Neural crest cell (in vitro differentiated cells): ENCODE measurements at regions not wholly inside any gene's neighbourhood (a gene's known extent, or its start where the extent isn't known, plus 50 kb on each side); places are given as distances from the start of the nearest gene placed in this dataset.

Experiments used
- DNase-seq: peaks from one replicate; pipeline ENCODE4 v3.0.0; 2021; ENCODE audit warnings: low read depth, mixed read lengths, low spot score
- H3K27ac Mint-ChIP-seq: one replicate; pipeline ENCODE4 v1.8.0; 2021; ENCODE audit warnings: mild to moderate bottlenecking, mixed read lengths; ENCODE audit not compliant: unreplicated experiment
- H3K27me3 Mint-ChIP-seq: 2 replicates; pipeline ENCODE4 v1.8.0; 2021; ENCODE audit warnings: low read depth, mild to moderate bottlenecking, mixed read lengths
- H3K36me3 Mint-ChIP-seq: 2 replicates; pipeline ENCODE4 v1.8.0; 2021; ENCODE audit warnings: low read depth, mild to moderate bottlenecking, mixed read lengths
- H3K4me1 Mint-ChIP-seq: 2 replicates; pipeline ENCODE4 v1.8.0; 2021; ENCODE audit warnings: mixed read lengths
- H3K4me3 Mint-ChIP-seq: one replicate; pipeline ENCODE4 v1.8.0; 2021; ENCODE audit warnings: mild to moderate bottlenecking, mixed read lengths
- H3K9me3 Mint-ChIP-seq: 2 replicates; pipeline ENCODE4 v1.8.0; 2021; ENCODE audit warnings: mixed read lengths
- CTCF ChIP-seq: fragments of 200-600 bp; sonication (generic); conservative IDR thresholded peaks from 2 replicates; pipeline ENCODE4 v1.5.0; 2021; ENCODE audit warnings: antibody characterized with exemption, mild to moderate bottlenecking

GRCh38 chr11:23851216-23851615 lies 645.6 kb upstream of the LUZP2 start:
- Mint-ChIP-seq H3K27me3 (no peaks in the 10 kb centered on the region), H3K4me1 (peaks cover 6% of the 10 kb centered on the region), H3K36me3 (peaks cover 3% of the 10 kb centered on the region), H3K9me3 (peaks cover 4% of the 10 kb centered on the region), H3K4me3 (no peak overlapping the region), H3K27ac (no peak overlapping the region)
- DNase-seq, result no peak
- no peak for TF ChIP-seq CTCF

GRCh38 chr11:23856654-23857053 lies 640.2 kb upstream of the LUZP2 start:
- no peak overlapping the region for H3K27ac Mint-ChIP-seq

DNA sequence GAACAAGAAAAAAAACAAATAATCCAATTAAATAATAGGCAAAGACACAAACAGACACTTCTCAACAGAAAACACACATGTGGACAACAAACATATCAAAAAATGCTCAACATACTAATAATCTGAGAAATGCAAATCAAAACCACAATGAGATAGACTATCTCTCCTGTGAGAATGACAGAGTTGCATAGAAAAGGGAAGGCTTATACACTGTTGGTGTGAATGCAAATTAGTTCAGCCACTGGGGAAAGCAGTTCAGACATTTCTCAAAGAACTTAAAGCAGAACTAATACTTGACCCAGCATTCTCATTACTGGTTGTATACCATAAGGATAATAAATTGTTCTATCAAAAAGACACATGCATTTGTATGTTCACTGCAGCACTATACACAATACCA lies 637.8 kb upstream of the LUZP2 start:
- no peaks in the 10 kb centered on the region for H3K4me1 Mint-ChIP-seq
- TF ChIP-seq CTCF, result no peak
- no peak for DNase-seq
- H3K9me3 Mint-ChIP-seq, result peaks cover 2% of the 10 kb centered on the region
- no peaks in the 10 kb centered on the region for H3K27me3 Mint-ChIP-seq
- H3K36me3 Mint-ChIP-seq, result no peaks in the 10 kb centered on the region
- H3K4me3 Mint-ChIP-seq, result no peak overlapping the region
- H3K27ac Mint-ChIP-seq, result no peak overlapping the region

More at GRCh38 chr11:23856654-23857053, 640.2 kb upstream of the LUZP2 start:
- no peak for TF ChIP-seq CTCF
- Mint-ChIP-seq H3K27me3 (no peaks in the 10 kb centered on the region), H3K4me3 (no peak overlapping the region), H3K4me1 (no peaks in the 10 kb centered on the region), H3K9me3 (peaks cover 2% of the 10 kb centered on the region), H3K36me3 (no peaks in the 10 kb centered on the region)
- DNase-seq, result no peak

DNA sequence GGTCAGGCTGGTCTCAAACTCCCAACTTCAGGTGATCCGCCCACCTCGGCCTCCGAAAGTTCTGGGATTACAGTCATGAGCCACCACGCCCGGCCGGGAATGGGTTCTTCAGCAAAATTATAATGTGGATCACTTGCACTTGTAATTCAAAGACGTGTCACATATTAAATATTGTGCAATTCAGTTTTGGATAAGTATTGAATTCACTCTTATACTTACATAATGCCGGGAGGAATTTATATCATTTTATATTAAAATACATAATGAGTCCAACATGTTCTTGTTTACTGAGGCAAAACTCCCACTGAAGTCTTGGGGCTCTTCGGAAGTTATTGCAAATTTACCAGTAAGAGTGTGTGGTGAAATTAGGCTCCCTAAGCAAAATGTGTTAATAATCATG lies 635.2 kb upstream of the LUZP2 start:
- Mint-ChIP-seq H3K4me1 (no peaks in the 10 kb centered on the region), H3K27ac (no peak overlapping the region), H3K9me3 (peaks cover 2% of the 10 kb centered on the region), H3K4me3 (no peak overlapping the region), H3K36me3 (no peaks in the 10 kb centered on the region), H3K27me3 (no peaks in the 10 kb centered on the region)
- DNase-seq, result no peak
- no peak for TF ChIP-seq CTCF

DNA sequence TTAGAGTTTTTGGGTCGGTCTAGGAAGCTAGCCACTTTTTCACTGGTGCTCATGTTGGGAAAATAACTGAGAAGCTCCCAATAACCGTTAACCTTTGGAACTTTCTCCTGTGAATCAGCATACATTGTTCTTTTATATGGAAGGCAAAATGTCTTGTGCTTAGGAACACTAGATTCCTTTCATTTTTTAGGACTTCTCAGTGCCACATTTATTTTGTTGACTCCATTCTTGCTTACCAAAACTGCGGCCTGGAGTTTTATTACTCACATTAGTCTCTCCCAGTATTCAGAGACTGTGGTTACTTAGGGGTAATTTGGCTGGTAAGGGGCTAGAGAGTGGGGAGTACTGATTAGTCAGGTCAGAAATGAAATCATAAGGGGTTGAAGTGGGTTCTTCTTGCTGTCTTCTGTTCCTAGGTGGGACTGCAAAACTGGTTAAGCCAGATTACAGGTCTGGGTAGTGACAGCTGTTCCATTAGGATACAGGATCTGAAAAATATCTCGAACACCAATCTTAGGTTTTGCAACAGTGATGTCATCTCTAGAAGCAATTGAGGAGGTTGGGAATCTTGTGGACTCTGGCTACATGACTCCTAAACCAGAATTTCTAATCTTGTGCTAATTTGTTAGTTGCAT lies 631.4 kb upstream of the LUZP2 start:
- DNase-seq, result no peak
- no peak overlapping the region for H3K4me3 Mint-ChIP-seq
- H3K9me3 Mint-ChIP-seq, result peaks cover 4% of the 10 kb centered on the region
- H3K36me3 Mint-ChIP-seq, result no peaks in the 10 kb centered on the region
- TF ChIP-seq CTCF, result no peak
- H3K27ac Mint-ChIP-seq, result no peak overlapping the region
- peaks cover 3% of the 10 kb centered on the region for H3K4me1 Mint-ChIP-seq
- H3K27me3 Mint-ChIP-seq, result no peaks in the 10 kb centered on the region
